HG03520 (cell line): ENCODE measurements at regions not wholly inside any gene's neighbourhood (a gene's known extent, or its start where the extent isn't known, plus 50 kb on each side); places are given as distances from the start of the nearest gene placed in this dataset.
A peak's percentile ranks its signal among the peaks of the same experiment; 100 is the strongest.
"Not testable (repeated sequence)": the region's sequence is repeated elsewhere in the genome, so short reads cannot be mapped to it uniquely, and the experiment has no call there.

Source experiments
- ATAC-seq: cut with Tn5 transposase; IDR thresholded peaks from one replicate; pipeline ENCODE4 v1.9.1; 2021; ENCODE audit warnings: mild to moderate bottlenecking, moderate library complexity; ENCODE audit not compliant: unreplicated experiment

- ATAC-seq, result no peak
These were observed 266.6 kb downstream of the NKX6-1 start for GRCh38 chr4:84232309-84233095.

GRCh38 chr4:84231539-84232055, 267.5 kb downstream of the NKX6-1 start:
- ATAC-seq, result no peak

GRCh38 chr4:84224522-84224921, 274.6 kb downstream of the NKX6-1 start:
- no peak for ATAC-seq

- ATAC-seq, result no peak
These were observed 277.4 kb downstream of the NKX6-1 start for GRCh38 chr4:84221704-84222103.

- peak; percentile 80 for ATAC-seq
These were observed 278.1 kb downstream of the NKX6-1 start for GRCh38 chr4:84220990-84221389.

- ATAC-seq, result no peak
These were observed 279.4 kb downstream of the NKX6-1 start for GRCh38 chr4:84219656-84220055.

- ATAC-seq, result no peak
These were observed 281.1 kb downstream of the NKX6-1 start for GRCh38 chr4:84218031-84218430.

- no peak for ATAC-seq
These were observed 283.9 kb downstream of the NKX6-1 start for GRCh38 chr4:84215217-84215616.

- ATAC-seq, result not testable (repeated sequence)
These were observed 292.9 kb downstream of the NKX6-1 start for GRCh38 chr4:84206226-84206625.

- ATAC-seq, result no peak
These were observed 309.9 kb downstream of the NKX6-1 start for GRCh38 chr4:84189144-84189543.

- no peak for ATAC-seq
These were observed 319.7 kb downstream of the NKX6-1 start for GRCh38 chr4:84179409-84179808.

- no peak for ATAC-seq
These were observed 321.1 kb downstream of the NKX6-1 start for GRCh38 chr4:84177831-84178542.

- ATAC-seq, result no peak
These were observed 323.1 kb downstream of the NKX6-1 start for GRCh38 chr4:84176016-84176415.

- no peak for ATAC-seq
These were observed 327.2 kb downstream of the NKX6-1 start for GRCh38 chr4:84171871-84172270.

GRCh38 chr4:84167564-84167963, 331.5 kb downstream of the NKX6-1 start:
- ATAC-seq, result no peak

- ATAC-seq, result no peak
These were observed 332.0 kb downstream of the NKX6-1 start for GRCh38 chr4:84167093-84167492.

GRCh38 chr4:84166486-84166885, 332.6 kb downstream of the NKX6-1 start:
- no peak for ATAC-seq

- ATAC-seq, result no peak
These were observed 334.9 kb downstream of the NKX6-1 start for GRCh38 chr4:84164201-84164600.

GRCh38 chr4:84159762-84160161, 339.3 kb downstream of the NKX6-1 start:
- no peak for ATAC-seq

GRCh38 chr4:84158670-84159069, 340.4 kb downstream of the NKX6-1 start:
- no peak for ATAC-seq

- no peak for ATAC-seq
These were observed 347.5 kb downstream of the NKX6-1 start for GRCh38 chr4:84151574-84151973.

- ATAC-seq, result no peak
These were observed 348.9 kb downstream of the NKX6-1 start for GRCh38 chr4:84150177-84150576.
